Lower lobe of right lung (tissue), 2 donors: ENCODE measurements at regions not wholly inside any gene's neighbourhood (a gene's known extent, or its start where the extent isn't known, plus 50 kb on each side); places are given as distances from the start of the nearest gene placed in this dataset.

Experiments
- ATAC-seq, 2 donors: fragments of 200-7000 bp; cut with Tn5 transposase; one replicate each; pipeline ENCODE4 v1.9.1; 2020 to 2022; ENCODE audit warnings: mild to moderate bottlenecking in 2 of 2, moderate library complexity in 2 of 2
- DNase-seq: peaks from one replicate; pipeline ENCODE4 v3.0.0-alpha.2; 2020
- H3K27ac ChIP-seq: fragments of 200-600 bp; one replicate; pipeline ENCODE4 v1.8.0; 2022
- H3K27me3 ChIP-seq: fragments of 200-600 bp; one replicate; pipeline ENCODE4 v1.8.0; 2022; ENCODE audit warnings: low read depth
- H3K36me3 ChIP-seq: fragments of 200-600 bp; one replicate; pipeline ENCODE4 v1.8.0; 2022; ENCODE audit warnings: mild to moderate bottlenecking
- H3K4me1 ChIP-seq: fragments of 200-600 bp; one replicate; pipeline ENCODE4 v1.8.0; 2022
- H3K4me3 ChIP-seq: fragments of 200-600 bp; one replicate; pipeline ENCODE4 v1.8.0; 2022; ENCODE audit warnings: mild to moderate bottlenecking
- H3K9me3 ChIP-seq: fragments of 200-600 bp; one replicate; pipeline ENCODE4 v1.8.0; 2022
- intact Hi-C: fragments of 100-400 bp; cut with DNase I; formaldehyde crosslinking; loops from one replicate; pipeline ENCODE4 v1.11.0; 2022
- TF ChIP-seq, protein P1 (sequence below): fragments of 200-600 bp; IDR thresholded peaks from one replicate; pipeline ENCODE4 v1.8.0; 2022; ENCODE audit warnings: antibody characterized with exemption, mild to moderate bottlenecking
- donor health status: DM: no; HTN: yes; CAD: no; lungs with severe emphysema.

GRCh38 chr5:96128204-96128864, 166.7 kb upstream of the ELL2 start:
- Histone ChIP-seq H3K36me3 (no peaks in the 10 kb centered on the region), H3K27ac (no peak overlapping the region), H3K9me3 (no peaks in the 10 kb centered on the region), H3K4me1 (peaks cover 5% of the 10 kb centered on the region), H3K27me3 (no peaks in the 10 kb centered on the region), H3K4me3 (no peak overlapping the region)
- TF ChIP-seq, protein P1, sequence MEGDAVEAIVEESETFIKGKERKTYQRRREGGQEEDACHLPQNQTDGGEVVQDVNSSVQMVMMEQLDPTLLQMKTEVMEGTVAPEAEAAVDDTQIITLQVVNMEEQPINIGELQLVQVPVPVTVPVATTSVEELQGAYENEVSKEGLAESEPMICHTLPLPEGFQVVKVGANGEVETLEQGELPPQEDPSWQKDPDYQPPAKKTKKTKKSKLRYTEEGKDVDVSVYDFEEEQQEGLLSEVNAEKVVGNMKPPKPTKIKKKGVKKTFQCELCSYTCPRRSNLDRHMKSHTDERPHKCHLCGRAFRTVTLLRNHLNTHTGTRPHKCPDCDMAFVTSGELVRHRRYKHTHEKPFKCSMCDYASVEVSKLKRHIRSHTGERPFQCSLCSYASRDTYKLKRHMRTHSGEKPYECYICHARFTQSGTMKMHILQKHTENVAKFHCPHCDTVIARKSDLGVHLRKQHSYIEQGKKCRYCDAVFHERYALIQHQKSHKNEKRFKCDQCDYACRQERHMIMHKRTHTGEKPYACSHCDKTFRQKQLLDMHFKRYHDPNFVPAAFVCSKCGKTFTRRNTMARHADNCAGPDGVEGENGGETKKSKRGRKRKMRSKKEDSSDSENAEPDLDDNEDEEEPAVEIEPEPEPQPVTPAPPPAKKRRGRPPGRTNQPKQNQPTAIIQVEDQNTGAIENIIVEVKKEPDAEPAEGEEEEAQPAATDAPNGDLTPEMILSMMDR, result no peak
- ATAC-seq (no peak), DNase-seq (no peak)
- intact Hi-C loops, result no loop called here

- Histone ChIP-seq H3K4me1 (peaks cover 5% of the 10 kb centered on the region), H3K27ac (no peak overlapping the region), H3K9me3 (no peaks in the 10 kb centered on the region), H3K4me3 (no peak overlapping the region), H3K36me3 (no peaks in the 10 kb centered on the region), H3K27me3 (no peaks in the 10 kb centered on the region)
- DNase-seq (no peak), ATAC-seq (no peak)
- intact Hi-C loops, result no loop called here
- TF ChIP-seq, protein P1, result no peak
These were observed 165.9 kb upstream of the ELL2 start for GRCh38 chr5:96127538-96127937.

- Histone ChIP-seq H3K27ac (no peak overlapping the region), H3K4me3 (no peak overlapping the region), H3K36me3 (no peaks in the 10 kb centered on the region), H3K9me3 (no peaks in the 10 kb centered on the region), H3K27me3 (no peaks in the 10 kb centered on the region), H3K4me1 (peaks cover 5% of the 10 kb centered on the region)
- ATAC-seq (no peak), DNase-seq (no peak)
- intact Hi-C loops, result no loop called here
- TF ChIP-seq, protein P1, result no peak
These were observed 163.7 kb upstream of the ELL2 start for GRCh38 chr5:96125231-96125891.

DNA sequence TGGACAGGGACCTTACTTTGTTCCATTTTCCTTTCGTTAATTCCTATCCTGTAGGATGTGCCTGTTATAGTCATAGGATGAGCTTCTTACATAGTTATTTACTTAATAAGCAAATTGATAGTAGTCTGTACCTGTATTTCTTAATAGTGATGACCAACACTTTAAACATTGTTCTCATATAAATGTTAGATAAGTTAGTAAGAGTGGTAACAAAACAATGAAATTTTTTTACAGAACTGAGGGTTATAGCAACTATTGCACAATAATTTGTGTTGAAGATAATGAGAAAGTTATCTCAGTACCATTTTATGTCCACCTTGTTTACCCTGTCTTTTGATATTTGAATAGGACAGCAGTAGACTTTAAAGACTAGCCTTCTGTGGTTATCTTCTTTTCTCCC, 162.9 kb upstream of the ELL2 start:
- no peaks in the 10 kb centered on the region for H3K9me3 ChIP-seq
- H3K27me3 ChIP-seq, result no peaks in the 10 kb centered on the region
- DNase-seq, result no peak
- intact Hi-C loops, result no loop called here
- H3K4me1 ChIP-seq, result peaks cover 5% of the 10 kb centered on the region
- TF ChIP-seq, protein P1, result no peak
- H3K27ac ChIP-seq, result no peak overlapping the region
- no peaks in the 10 kb centered on the region for H3K36me3 ChIP-seq
- no peak for ATAC-seq
- no peak overlapping the region for H3K4me3 ChIP-seq

- Histone ChIP-seq H3K36me3 (no peaks in the 10 kb centered on the region), H3K27ac (no peak overlapping the region), H3K27me3 (no peaks in the 10 kb centered on the region), H3K4me1 (peaks cover 5% of the 10 kb centered on the region), H3K4me3 (no peak overlapping the region), H3K9me3 (no peaks in the 10 kb centered on the region)
- TF ChIP-seq, protein P1, result no peak
- ATAC-seq, result no peak
- intact Hi-C loops, result no loop called here
- no peak for DNase-seq
These were observed 161.8 kb upstream of the ELL2 start for GRCh38 chr5:96123418-96123817.
